ENCODE measurements at regions not wholly inside any gene's neighbourhood (a gene's known extent, or its start where the extent isn't known, plus 50 kb on each side); places are given as distances from the start of the nearest gene placed in this dataset.

DNA sequence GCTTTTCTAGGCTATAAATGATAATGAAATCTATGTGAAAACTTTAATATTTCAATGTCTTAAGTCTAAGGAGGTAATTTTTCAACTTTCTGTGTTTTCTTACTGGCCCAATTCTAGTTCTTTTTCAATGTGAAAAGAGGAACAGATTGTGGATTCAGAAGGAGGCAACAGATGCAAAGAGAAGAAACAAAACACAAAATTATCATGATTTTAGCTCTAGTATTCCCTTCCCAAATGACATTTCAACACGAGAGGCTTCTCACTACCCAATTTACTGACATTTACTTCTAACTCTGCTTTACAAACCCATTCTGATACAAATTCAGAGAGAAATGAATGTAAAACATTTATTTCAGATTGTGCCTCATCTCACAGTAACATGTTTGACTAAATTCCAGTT, 169.4 kb downstream of the WT1 start:
- Histone ChIP-seq H3K9me3 (ENCODE audit: low read depth, low read length, poor library complexity, severe bottlenecking) (no peaks in the 10 kb centered on the region), H3K4me3 (ENCODE audit: low read depth, low read length, poor library complexity, severe bottlenecking) (no peak overlapping the region), H3K27me3 (replicated peaks; ENCODE audit: insufficient read depth, low read depth, low read length, poor library complexity) (no peaks in the 10 kb centered on the region), H3K4me1 (ENCODE audit: insufficient read depth, low read length, poor library complexity, severe bottlenecking) (no peaks in the 10 kb centered on the region), H3K36me3 (ENCODE audit: insufficient read depth, low read length, poor library complexity, severe bottlenecking) (no peaks in the 10 kb centered on the region), H3K27ac (ENCODE audit: low read depth, low read length, poor library complexity, severe bottlenecking) (no peak overlapping the region)
- no peak for TF ChIP-seq EZH2 (IDR thresholded peaks at IDR 0.05; ENCODE audit: borderline replicate concordance, low read depth, low read length, poor library complexity, severe bottlenecking)
- TF ChIP-seq, protein P1, sequence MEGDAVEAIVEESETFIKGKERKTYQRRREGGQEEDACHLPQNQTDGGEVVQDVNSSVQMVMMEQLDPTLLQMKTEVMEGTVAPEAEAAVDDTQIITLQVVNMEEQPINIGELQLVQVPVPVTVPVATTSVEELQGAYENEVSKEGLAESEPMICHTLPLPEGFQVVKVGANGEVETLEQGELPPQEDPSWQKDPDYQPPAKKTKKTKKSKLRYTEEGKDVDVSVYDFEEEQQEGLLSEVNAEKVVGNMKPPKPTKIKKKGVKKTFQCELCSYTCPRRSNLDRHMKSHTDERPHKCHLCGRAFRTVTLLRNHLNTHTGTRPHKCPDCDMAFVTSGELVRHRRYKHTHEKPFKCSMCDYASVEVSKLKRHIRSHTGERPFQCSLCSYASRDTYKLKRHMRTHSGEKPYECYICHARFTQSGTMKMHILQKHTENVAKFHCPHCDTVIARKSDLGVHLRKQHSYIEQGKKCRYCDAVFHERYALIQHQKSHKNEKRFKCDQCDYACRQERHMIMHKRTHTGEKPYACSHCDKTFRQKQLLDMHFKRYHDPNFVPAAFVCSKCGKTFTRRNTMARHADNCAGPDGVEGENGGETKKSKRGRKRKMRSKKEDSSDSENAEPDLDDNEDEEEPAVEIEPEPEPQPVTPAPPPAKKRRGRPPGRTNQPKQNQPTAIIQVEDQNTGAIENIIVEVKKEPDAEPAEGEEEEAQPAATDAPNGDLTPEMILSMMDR (conservative IDR thresholded peaks at IDR 0.05; ENCODE audit: low read depth, low read length) = no peak
- POLR2A ChIA-PET (ENCODE audit: low non-redundant PET) = no interaction called here
- CTCF ChIA-PET = no interaction called here
- no peak for DNase-seq (ENCODE audit: low spot score)
- intact Hi-C loops (cut with micrococcal nuclease; ENCODE audit: unreplicated experiment) = no loop called here
- no TSS peak for BruUV-seq (replicated peaks)

DNA sequence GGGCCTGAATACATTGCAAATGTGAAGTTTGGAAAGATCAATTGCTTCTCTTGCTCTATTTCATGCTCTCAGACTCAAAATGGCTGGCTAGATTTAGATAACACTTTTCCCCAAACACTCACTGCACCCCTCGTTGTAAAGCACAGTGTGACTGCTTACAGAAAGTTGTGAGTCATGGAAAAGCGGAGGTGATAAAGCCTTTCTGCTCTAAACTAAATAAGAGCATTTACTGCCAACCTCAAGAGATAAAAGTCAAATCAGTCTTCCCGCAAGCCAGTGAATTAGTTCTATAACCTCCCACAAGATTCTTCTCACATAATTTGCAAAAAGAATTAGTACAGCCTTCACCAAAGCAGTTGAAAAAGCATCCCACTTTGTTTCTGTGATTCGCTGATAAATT, 168.7 kb downstream of the WT1 start:
- BruUV-seq (replicated peaks) = no TSS peak
- no peaks in the 10 kb centered on the region for H3K9me3 ChIP-seq (ENCODE audit: low read depth, low read length, poor library complexity, severe bottlenecking)
- DNase-seq (ENCODE audit: low spot score) = peak; percentile 44
- no peak overlapping the region for H3K4me3 ChIP-seq (ENCODE audit: low read depth, low read length, poor library complexity, severe bottlenecking)
- no peaks in the 10 kb centered on the region for H3K36me3 ChIP-seq (ENCODE audit: insufficient read depth, low read length, poor library complexity, severe bottlenecking)
- no peak overlapping the region for H3K27ac ChIP-seq (ENCODE audit: low read depth, low read length, poor library complexity, severe bottlenecking)
- POLR2A ChIA-PET (ENCODE audit: low non-redundant PET) = no interaction called here
- intact Hi-C loops (cut with micrococcal nuclease; ENCODE audit: unreplicated experiment) = no loop called here
- CTCF ChIA-PET = no interaction called here
- H3K27me3 ChIP-seq (replicated peaks; ENCODE audit: insufficient read depth, low read depth, low read length, poor library complexity) = no peaks in the 10 kb centered on the region
- H3K4me1 ChIP-seq (ENCODE audit: insufficient read depth, low read length, poor library complexity, severe bottlenecking) = peaks cover 2% of the 10 kb centered on the region
- TF ChIP-seq, protein P1 (conservative IDR thresholded peaks at IDR 0.05; ENCODE audit: low read depth, low read length) = no peak
- TF ChIP-seq EZH2 (IDR thresholded peaks at IDR 0.05; ENCODE audit: borderline replicate concordance, low read depth, low read length, poor library complexity, severe bottlenecking) = no peak

DNA sequence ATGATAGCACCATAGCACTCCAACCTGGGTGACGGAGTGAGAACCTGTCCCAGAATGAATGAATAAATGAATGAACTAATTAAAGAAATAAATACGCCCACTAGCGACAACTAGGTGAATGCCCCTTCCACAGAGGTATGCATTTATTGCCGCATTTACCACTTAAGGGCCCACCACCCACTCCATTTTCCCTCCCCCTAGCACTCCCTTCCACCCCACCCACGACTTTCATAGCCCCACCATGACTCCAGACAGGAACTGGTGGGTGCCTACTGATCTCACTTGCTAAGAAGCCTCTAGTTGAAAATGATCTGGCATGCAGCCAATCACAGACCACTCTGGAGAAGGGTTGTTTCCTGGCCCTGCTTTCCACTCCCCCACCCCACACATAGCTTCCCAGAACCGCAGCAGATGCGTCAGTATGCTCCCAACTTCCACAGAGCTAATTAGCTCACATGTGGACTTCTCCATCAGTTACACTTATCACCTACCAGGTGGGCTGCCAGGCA, 167.6 kb downstream of the WT1 start:
- Histone ChIP-seq H3K27ac (ENCODE audit: low read depth, low read length, poor library complexity, severe bottlenecking) (no peak overlapping the region), H3K4me3 (ENCODE audit: low read depth, low read length, poor library complexity, severe bottlenecking) (no peak overlapping the region), H3K4me1 (ENCODE audit: insufficient read depth, low read length, poor library complexity, severe bottlenecking) (peaks cover 10% of the 10 kb centered on the region), H3K27me3 (replicated peaks; ENCODE audit: insufficient read depth, low read depth, low read length, poor library complexity) (no peaks in the 10 kb centered on the region), H3K9me3 (ENCODE audit: low read depth, low read length, poor library complexity, severe bottlenecking) (no peaks in the 10 kb centered on the region), H3K36me3 (ENCODE audit: insufficient read depth, low read length, poor library complexity, severe bottlenecking) (no peaks in the 10 kb centered on the region)
- ChIA-PET CTCF (interaction anchor here (0.6 kb wide), 1 partner anchor 43 kb away, joined by 4 read pairs; no protein-coding TSS in a partner anchor), POLR2A (ENCODE audit: low non-redundant PET) (no interaction called here)
- BruUV-seq (replicated peaks) = no TSS peak
- TF ChIP-seq, protein P1 (conservative IDR thresholded peaks at IDR 0.05; ENCODE audit: low read depth, low read length) = peak; percentile 21; the same call in 1 of the 2 replicates
- TF ChIP-seq EZH2 (IDR thresholded peaks at IDR 0.05; ENCODE audit: borderline replicate concordance, low read depth, low read length, poor library complexity, severe bottlenecking) = no peak
- intact Hi-C loops (cut with micrococcal nuclease; ENCODE audit: unreplicated experiment) = no loop called here
- DNase-seq (ENCODE audit: low spot score) = peak; percentile 61
